Gastroesophageal sphincter (tissue), 4 donors: ENCODE measurements at regions not wholly inside any gene's neighbourhood (a gene's known extent, or its start where the extent isn't known, plus 50 kb on each side); places are given as distances from the start of the nearest gene placed in this dataset.
"Not testable (repeated sequence)": the region's sequence is repeated elsewhere in the genome, so short reads cannot be mapped to it uniquely, and the experiment has no call there.

Experiments used
- ATAC-seq: fragments of 150-250 bp; one replicate; pipeline ENCODE4 v1.9.1; 2016; ENCODE audit warnings: mild to moderate bottlenecking, moderate library complexity
- H3K27ac ChIP-seq, 4 donors: fragments of 200-600 bp; sonication (generic) in 3 of 4; 1 replicate in 3 of 4; 2 replicates in 1 of 4; pipeline ENCODE4 v1.5.1; 2016 to 2019
- H3K27me3 ChIP-seq: fragments of 200-600 bp; sonication (generic); one replicate; pipeline ENCODE4 v1.5.1; 2019
- H3K36me3 ChIP-seq, 2 donors: fragments of 200-600 bp; sonication (generic); one replicate each; pipeline ENCODE4 v1.5.1; 2019; ENCODE audit warnings: control low read depth in 1 of 2
- H3K4me1 ChIP-seq, 3 donors: fragments of 200-600 bp; sonication (generic); 1 replicate in 2 of 3; 2 replicates in 1 of 3; pipeline ENCODE4 v1.5.1; 2016 to 2019; ENCODE audit warnings: control low read depth in 2 of 3
- H3K4me3 ChIP-seq, 2 donors: fragments of 200-600 bp; sonication (generic); one replicate each; pipeline ENCODE4 v1.5.1; 2019; ENCODE audit warnings: mild to moderate bottlenecking in 1 of 2, moderate library complexity in 1 of 2
- H3K9me3 ChIP-seq, 3 donors: fragments of 200-600 bp; sonication (generic); one replicate each; pipeline ENCODE4 v1.5.1; 2017 to 2019; ENCODE audit warnings: control low read depth in 2 of 3
- CTCF ChIP-seq, 4 experiments: fragments of 200-600 bp in 2 of 4; fragments of 450-650 bp in 2 of 4; sonication (generic) in 1 of 4; IDR thresholded peaks; one replicate each; pipeline ENCODE4 v1.5.1; 2017 to 2019; ENCODE audit warnings: antibody characterized with exemption in 4 of 4, mild to moderate bottlenecking in 2 of 4, moderate library complexity in 2 of 4
- EP300 ChIP-seq: sonication (generic); formaldehyde crosslinking; IDR thresholded peaks from one replicate; pipeline ENCODE4 v1.6.1; 2017; ENCODE audit warnings: antibody characterized with exemption, mild to moderate bottlenecking
- POLR2A ChIP-seq, 2 donors: fragments of 450-650 bp; IDR thresholded peaks; one replicate each; pipeline ENCODE4 v1.6.1; 2017; ENCODE audit warnings: antibody characterized with exemption in 2 of 2, mild to moderate bottlenecking in 2 of 2, moderate library complexity in 1 of 2
- POLR2AphosphoS5 ChIP-seq: sonication (generic); formaldehyde crosslinking; IDR thresholded peaks from one replicate; pipeline ENCODE4 v1.6.1; 2017; ENCODE audit warnings: antibody characterized with exemption
- WGBS, 2 donors: methylation state at CpG; one replicate each; pipeline ENCODE4 v1.1.5; 2018; ENCODE audit warnings: low coverage in 1 of 2; 5-methylcytosine and 5-hydroxymethylcytosine counted together
- small RNA-seq, 4 donors: library from RNA; depleted of rRNA; stranded (forward); fragments of <200 nt; gene quantifications; one replicate each; pipeline ENCODE3, GENCODE V24; 2016

GRCh38 chr15:79778378-79778990 lies 118.3 kb downstream of the MTHFS start:
- Histone ChIP-seq H3K27me3 (no peaks in the 10 kb centered on the region), H3K27ac (no peak overlapping the region), H3K36me3 (no peaks in the 10 kb centered on the region), H3K9me3 (peaks cover 0 to 26% (median 0%) of the 10 kb centered on the region in 3 donors), H3K4me1 (no peaks in the 10 kb centered on the region), H3K4me3 (no peak overlapping the region)
- ATAC-seq: no peak
- WGBS, 2 donors: 89 to 92% methylated on average over 3 of the region's 3 CpGs
- TF ChIP-seq POLR2AphosphoS5 (no peak), CTCF (IDR thresholded peaks at IDR 0.05) (no peak)

GRCh38 chr15:79779746-79780145 lies 117.1 kb downstream of the MTHFS start:
- no peak for ATAC-seq

DNA sequence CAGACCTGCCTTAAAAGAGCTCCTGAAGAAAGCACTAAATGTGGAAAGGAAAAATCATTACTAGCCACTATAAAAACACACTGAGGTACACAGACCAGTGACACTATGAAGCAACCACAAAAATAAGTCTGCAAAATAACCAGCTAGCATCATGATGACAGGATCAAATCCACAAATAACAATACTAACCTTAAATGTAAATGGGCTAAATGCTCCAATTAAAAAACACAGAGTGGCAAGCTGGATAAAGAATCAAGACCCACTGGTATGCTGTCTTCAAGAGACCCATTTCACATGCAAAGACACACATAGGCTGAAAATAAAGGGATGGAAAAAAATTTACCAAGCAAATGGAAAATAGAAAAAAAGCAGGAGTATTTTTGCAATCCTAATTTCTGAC lies 114.5 kb downstream of the MTHFS start:
- not testable (repeated sequence) for H3K27me3 ChIP-seq, H3K4me3 ChIP-seq, ATAC-seq, H3K4me1 ChIP-seq, H3K36me3 ChIP-seq, H3K27ac ChIP-seq
- H3K9me3 ChIP-seq: peaks cover 0 to 35% (median 0%) of the 10 kb centered on the region in 3 donors

More at GRCh38 chr15:79779746-79780145, 117.1 kb downstream of the MTHFS start:
- Histone ChIP-seq H3K9me3 (peaks cover 0 to 35% (median 0%) of the 10 kb centered on the region in 3 donors), H3K27ac (no peak overlapping the region), H3K36me3 (no peaks in the 10 kb centered on the region), H3K27me3 (no peaks in the 10 kb centered on the region), H3K4me3 (no peak overlapping the region), H3K4me1 (no peaks in the 10 kb centered on the region)
- no peak for TF ChIP-seq CTCF (IDR thresholded peaks at IDR 0.05)
- TF ChIP-seq EP300: no peak
- TF ChIP-seq POLR2A (IDR thresholded peaks at IDR 0.05): no peak
- TF ChIP-seq POLR2AphosphoS5: no peak
- WGBS, 2 donors: 86% methylated on average over 2 of the region's 2 CpGs; no CpG with 5 or more reads in 1 of the 2 donors

Small RNA genes in the stretch of these regions (small RNA-seq; reads per million reads assigned to genes)
- gene AC026826.2 (0 reads per million in 4 donors), gene AC026826.3 (0 reads per million in 4 donors)
